ENCODE measurements at regions not wholly inside any gene's neighbourhood (a gene's known extent, or its start where the extent isn't known, plus 50 kb on each side); places are given as distances from the start of the nearest gene placed in this dataset.

GRCh38 chr14:106508216-106508615 lies 981.8 kb downstream of the TMEM121 start:
- Histone ChIP-seq H2AFZ (ENCODE audit: low read depth, low read length) (no peak overlapping the region), H3K9me3 (ENCODE audit: insufficient read depth, low read depth, low read length) (peaks cover 4% of the 10 kb centered on the region), H3K4me1 (ENCODE audit: insufficient read depth, low read length) (no peaks in the 10 kb centered on the region), H3K4me2 (ENCODE audit: low read length) (no peak overlapping the region), H3K27me3 (ENCODE audit: insufficient read depth, low read length) (no peaks in the 10 kb centered on the region), H4K20me1 (ENCODE audit: insufficient read depth, low read length) (no peaks in the 10 kb centered on the region), H3K27ac (ENCODE audit: low read depth, low read length) (no peak overlapping the region), H3K79me2 (ENCODE audit: insufficient read depth, low read length) (no peaks in the 10 kb centered on the region), H3K4me3 (ENCODE audit: insufficient read depth, low read depth, low read length) (no peak overlapping the region), H3K9ac (ENCODE audit: low read length) (no peak overlapping the region), H3K36me3 (ENCODE audit: insufficient read depth, low read length) (no peaks in the 10 kb centered on the region)
- DNase-seq (ENCODE audit: low read depth), result no peak
- Mint-ChIP-seq H3K4me1 (ENCODE audit: low read depth, unreplicated experiment) (no peaks in the 10 kb centered on the region), H3K4me3 (ENCODE audit: unreplicated experiment) (no peak overlapping the region), H3K27ac (ENCODE audit: unreplicated experiment) (no peak overlapping the region), H3K27me3 (ENCODE audit: low read depth, unreplicated experiment) (no peaks in the 10 kb centered on the region), H3K36me3 (ENCODE audit: low read depth, unreplicated experiment) (no peaks in the 10 kb centered on the region), H3K9me3 (ENCODE audit: unreplicated experiment) (peaks cover 15% of the 10 kb centered on the region)
- TF ChIP-seq CTCF (IDR thresholded peaks at IDR 0.05; ENCODE audit: insufficient read depth, low read depth, low read length) (no peak), EZH2 (IDR thresholded peaks at IDR 0.05; ENCODE audit: insufficient read depth, low read length) (no peak)
- no peak for FAIRE-seq

- peaks cover 4% of the 10 kb centered on the region for H3K9me3 ChIP-seq (ENCODE audit: insufficient read depth, low read depth, low read length)
- no peak overlapping the region for H3K27ac Mint-ChIP-seq (ENCODE audit: unreplicated experiment)
- peaks cover 13% of the 10 kb centered on the region for H3K9me3 Mint-ChIP-seq (ENCODE audit: unreplicated experiment)
- H3K4me3 ChIP-seq (ENCODE audit: insufficient read depth, low read depth, low read length), result no peak overlapping the region
- no peak overlapping the region for H2AFZ ChIP-seq (ENCODE audit: low read depth, low read length)
- no peaks in the 10 kb centered on the region for H4K20me1 ChIP-seq (ENCODE audit: insufficient read depth, low read length)
- H3K4me1 Mint-ChIP-seq (ENCODE audit: low read depth, unreplicated experiment), result no peaks in the 10 kb centered on the region
- TF ChIP-seq EZH2 (IDR thresholded peaks at IDR 0.05; ENCODE audit: insufficient read depth, low read length), result no peak
- no peak for TF ChIP-seq CTCF (IDR thresholded peaks at IDR 0.05; ENCODE audit: insufficient read depth, low read depth, low read length)
- no peaks in the 10 kb centered on the region for H3K4me1 ChIP-seq (ENCODE audit: insufficient read depth, low read length)
- no peak overlapping the region for H3K27ac ChIP-seq (ENCODE audit: low read depth, low read length)
- H3K36me3 Mint-ChIP-seq (ENCODE audit: low read depth, unreplicated experiment), result no peaks in the 10 kb centered on the region
- FAIRE-seq (no peak), DNase-seq (ENCODE audit: low read depth) (no peak)
- H3K27me3 ChIP-seq (ENCODE audit: insufficient read depth, low read length), result no peaks in the 10 kb centered on the region
- H3K9ac ChIP-seq (ENCODE audit: low read length), result no peak overlapping the region
- no peaks in the 10 kb centered on the region for H3K36me3 ChIP-seq (ENCODE audit: insufficient read depth, low read length)
- H3K4me2 ChIP-seq (ENCODE audit: low read length), result no peak overlapping the region
- H3K27me3 Mint-ChIP-seq (ENCODE audit: low read depth, unreplicated experiment), result no peaks in the 10 kb centered on the region
- no peak overlapping the region for H3K4me3 Mint-ChIP-seq (ENCODE audit: unreplicated experiment)
- no peaks in the 10 kb centered on the region for H3K79me2 ChIP-seq (ENCODE audit: insufficient read depth, low read length)
These were observed 982.8 kb downstream of the TMEM121 start for GRCh38 chr14:106509176-106509575.

GRCh38 chr14:106509807-106510206 lies 983.4 kb downstream of the TMEM121 start:
- no peak for TF ChIP-seq EZH2 (IDR thresholded peaks at IDR 0.05; ENCODE audit: insufficient read depth, low read length)
- TF ChIP-seq CTCF (IDR thresholded peaks at IDR 0.05; ENCODE audit: insufficient read depth, low read depth, low read length), result no peak
- Mint-ChIP-seq H3K36me3 (ENCODE audit: low read depth, unreplicated experiment) (no peaks in the 10 kb centered on the region), H3K4me3 (ENCODE audit: unreplicated experiment) (no peak overlapping the region), H3K4me1 (ENCODE audit: low read depth, unreplicated experiment) (no peaks in the 10 kb centered on the region), H3K27ac (ENCODE audit: unreplicated experiment) (no peak overlapping the region), H3K27me3 (ENCODE audit: low read depth, unreplicated experiment) (no peaks in the 10 kb centered on the region), H3K9me3 (ENCODE audit: unreplicated experiment) (peaks cover 11% of the 10 kb centered on the region)
- Histone ChIP-seq H3K79me2 (ENCODE audit: insufficient read depth, low read length) (no peaks in the 10 kb centered on the region), H3K27ac (ENCODE audit: low read depth, low read length) (no peak overlapping the region), H4K20me1 (ENCODE audit: insufficient read depth, low read length) (no peaks in the 10 kb centered on the region), H3K9me3 (ENCODE audit: insufficient read depth, low read depth, low read length) (peaks cover 4% of the 10 kb centered on the region), H3K9ac (ENCODE audit: low read length) (no peak overlapping the region), H3K4me3 (ENCODE audit: insufficient read depth, low read depth, low read length) (no peak overlapping the region), H2AFZ (ENCODE audit: low read depth, low read length) (no peak overlapping the region), H3K27me3 (ENCODE audit: insufficient read depth, low read length) (no peaks in the 10 kb centered on the region), H3K4me1 (ENCODE audit: insufficient read depth, low read length) (no peaks in the 10 kb centered on the region), H3K36me3 (ENCODE audit: insufficient read depth, low read length) (no peaks in the 10 kb centered on the region), H3K4me2 (ENCODE audit: low read length) (no peak overlapping the region)
- DNase-seq (ENCODE audit: low read depth) (no peak), FAIRE-seq (no peak)
